MM.1S (cell line): ENCODE measurements at regions not wholly inside any gene's neighbourhood (a gene's known extent, or its start where the extent isn't known, plus 50 kb on each side); places are given as distances from the start of the nearest gene placed in this dataset.

Experiments used
- DNase-seq: peaks from one replicate; pipeline ENCODE4 v3.0.0-alpha.2; 2015
- H2AFZ ChIP-seq: fragments of 300-600 bp; sonication (generic); 2 replicates; pipeline ENCODE4 v1.6.0; 2016; ENCODE audit warnings: antibody characterized with exemption, low read length
- H3F3A ChIP-seq: fragments of 300-600 bp; sonication (generic); 2 replicates; pipeline ENCODE4 v1.6.1; 2016; ENCODE audit warnings: mild to moderate bottlenecking, antibody characterized with exemption, low read length, moderate library complexity, mixed read lengths; ENCODE audit not compliant: insufficient read depth
- H3K27ac ChIP-seq: fragments of 300-600 bp; sonication (generic); 2 replicates; pipeline ENCODE4 v1.5.1; 2016; ENCODE audit warnings: mild to moderate bottlenecking, low read length
- H3K27me3 ChIP-seq: fragments of 300-600 bp; sonication (generic); replicated peaks from 2 replicates; pipeline ENCODE4 v1.6.0; 2016; ENCODE audit warnings: low read length; ENCODE audit not compliant: insufficient read depth
- H3K36me3 ChIP-seq: fragments of 300-600 bp; sonication (generic); replicated peaks from 2 replicates; pipeline ENCODE4 v1.6.1; 2016; ENCODE audit warnings: mild to moderate bottlenecking, low read length, mixed read lengths; ENCODE audit not compliant: insufficient read depth
- H3K4me1 ChIP-seq: fragments of 300-600 bp; sonication (generic); 2 replicates; pipeline ENCODE4 v1.6.1; 2016; ENCODE audit warnings: low read length, mixed read lengths
- H3K4me2 ChIP-seq: fragments of 300-600 bp; sonication (generic); 2 replicates; pipeline ENCODE4 v1.6.0; 2016; ENCODE audit warnings: low read depth, low read length
- H3K4me3 ChIP-seq: fragments of 300-600 bp; sonication (generic); 2 replicates; pipeline ENCODE4 v1.5.1; 2016; ENCODE audit warnings: low read length, mixed read lengths
- H3K79me2 ChIP-seq: fragments of 300-600 bp; sonication (generic); 2 replicates; pipeline ENCODE4 v1.6.1; 2016; ENCODE audit warnings: mixed run types, low read length, mixed read lengths
- H3K9ac ChIP-seq: fragments of 300-600 bp; sonication (generic); 2 replicates; pipeline ENCODE4 v1.6.1; 2016; ENCODE audit warnings: low read length, mixed read lengths
- H3K9me2 ChIP-seq: fragments of 300-600 bp; sonication (generic); replicated peaks from 2 replicates; pipeline ENCODE4 v1.6.1; 2016; ENCODE audit warnings: mild to moderate bottlenecking, low read length, mixed read lengths; ENCODE audit not compliant: insufficient read depth
- H3K9me3 ChIP-seq: fragments of 300-600 bp; sonication (generic); replicated peaks from 2 replicates; pipeline ENCODE4 v1.6.1; 2016; ENCODE audit warnings: mild to moderate bottlenecking, low read length, mixed read lengths; ENCODE audit not compliant: insufficient read depth
- H4K20me1 ChIP-seq: fragments of 300-600 bp; sonication (generic); 2 replicates; pipeline ENCODE4 v1.6.1; 2016; ENCODE audit warnings: mild to moderate bottlenecking, low read length, moderate library complexity, mixed read lengths; ENCODE audit not compliant: insufficient read depth
- CTCF ChIP-seq: fragments of 300-600 bp; sonication (generic); IDR thresholded peaks from 2 replicates; pipeline ENCODE4 v1.5.1; 2016; ENCODE audit warnings: antibody characterized with exemption, low read length, mixed read lengths
- EZH2 ChIP-seq: fragments of 300-600 bp; sonication (generic); optimal IDR thresholded peaks from 2 replicates; pipeline ENCODE3; 2017; ENCODE audit warnings: low read depth, mild to moderate bottlenecking, antibody characterized with exemption, low read length, mixed read lengths
- EZH2phosphoT487 ChIP-seq: fragments of 300-600 bp; sonication (generic); IDR thresholded peaks from 2 replicates; pipeline ENCODE4 v1.6.1; 2018; ENCODE audit warnings: antibody characterized with exemption, low read length

- Histone ChIP-seq H2AFZ (no peak overlapping the region), H3K79me2 (no peaks in the 10 kb centered on the region), H3K27me3 (no peaks in the 10 kb centered on the region), H3K9ac (no peak overlapping the region), H3K9me3 (no peaks in the 10 kb centered on the region), H3K4me2 (no peak overlapping the region), H4K20me1 (no peaks in the 10 kb centered on the region), H3F3A (no peaks in the 10 kb centered on the region), H3K9me2 (no peaks in the 10 kb centered on the region), H3K4me3 (no peak overlapping the region), H3K27ac (no peak overlapping the region), H3K36me3 (no peaks in the 10 kb centered on the region), H3K4me1 (no peaks in the 10 kb centered on the region)
- TF ChIP-seq EZH2phosphoT487 = no peak
- no peak for DNase-seq
Measured at GRCh38 chr1:193472430-193472829, 286.0 kb upstream of the B3GALT2 start.

- no peaks in the 10 kb centered on the region for H3K36me3 ChIP-seq
- DNase-seq = no peak
- no peak overlapping the region for H3K4me2 ChIP-seq
- no peak overlapping the region for H3K27ac ChIP-seq
- H3K9ac ChIP-seq = no peak overlapping the region
- H3K9me3 ChIP-seq = no peaks in the 10 kb centered on the region
- H3F3A ChIP-seq = no peaks in the 10 kb centered on the region
- no peak overlapping the region for H3K4me3 ChIP-seq
- H4K20me1 ChIP-seq = no peaks in the 10 kb centered on the region
- TF ChIP-seq CTCF (no peak), EZH2 (no peak), EZH2phosphoT487 (no peak)
- H2AFZ ChIP-seq = no peak overlapping the region
- no peaks in the 10 kb centered on the region for H3K9me2 ChIP-seq
- no peaks in the 10 kb centered on the region for H3K27me3 ChIP-seq
- H3K4me1 ChIP-seq = no peaks in the 10 kb centered on the region
- no peaks in the 10 kb centered on the region for H3K79me2 ChIP-seq
Measured at GRCh38 chr1:193471981-193472380, 285.6 kb upstream of the B3GALT2 start.

- Histone ChIP-seq H3K9me2 (no peaks in the 10 kb centered on the region), H2AFZ (no peak overlapping the region), H3K9ac (no peak overlapping the region), H3K36me3 (no peaks in the 10 kb centered on the region), H3F3A (no peaks in the 10 kb centered on the region), H3K4me2 (no peak overlapping the region), H3K4me1 (no peaks in the 10 kb centered on the region), H3K27me3 (no peaks in the 10 kb centered on the region), H3K79me2 (no peaks in the 10 kb centered on the region), H3K9me3 (no peaks in the 10 kb centered on the region), H3K4me3 (no peak overlapping the region), H4K20me1 (no peaks in the 10 kb centered on the region), H3K27ac (no peak overlapping the region)
- DNase-seq = no peak
- TF ChIP-seq EZH2phosphoT487 = no peak
- TF ChIP-seq EZH2 = no peak
- no peak for TF ChIP-seq CTCF
Measured at GRCh38 chr1:193463326-193463932, 277.0 kb upstream of the B3GALT2 start.

- no peak overlapping the region for H3K27ac ChIP-seq
- H3K4me2 ChIP-seq = no peak overlapping the region
- H3K9ac ChIP-seq = no peak overlapping the region
- no peak for DNase-seq
- no peaks in the 10 kb centered on the region for H3F3A ChIP-seq
- H3K79me2 ChIP-seq = no peaks in the 10 kb centered on the region
- H3K4me1 ChIP-seq = no peaks in the 10 kb centered on the region
- H3K9me2 ChIP-seq = no peaks in the 10 kb centered on the region
- H3K9me3 ChIP-seq = no peaks in the 10 kb centered on the region
- H4K20me1 ChIP-seq = no peaks in the 10 kb centered on the region
- H3K36me3 ChIP-seq = no peaks in the 10 kb centered on the region
- no peak for TF ChIP-seq CTCF
- TF ChIP-seq EZH2phosphoT487 = no peak
- no peak for TF ChIP-seq EZH2
- H3K4me3 ChIP-seq = no peak overlapping the region
- no peaks in the 10 kb centered on the region for H3K27me3 ChIP-seq
- H2AFZ ChIP-seq = no peak overlapping the region
Measured at GRCh38 chr1:193462629-193463320, 276.4 kb upstream of the B3GALT2 start.
